Gastrocnemius medialis (tissue), 4 donors: ENCODE measurements at regions not wholly inside any gene's neighbourhood (a gene's known extent, or its start where the extent isn't known, plus 50 kb on each side); places are given as distances from the start of the nearest gene placed in this dataset.

ENCODE experiments used
- ATAC-seq, 2 donors: fragments of 150-250 bp; one replicate each; pipeline ENCODE4 v1.9.1; 2016
- DNase-seq, 2 donors: peaks; one replicate each; pipeline ENCODE4 v3.0.0-alpha.2; 2019
- H3K27ac ChIP-seq, 4 donors: fragments of 200-600 bp; sonication (generic); 1 replicate in 1 of 4; 2 replicates in 3 of 4; pipeline ENCODE4 v1.5.1; 2016 to 2018; ENCODE audit warnings: mild to moderate bottlenecking in 2 of 4, moderate library complexity in 1 of 4
- H3K27me3 ChIP-seq, 3 donors: fragments of 200-600 bp; sonication (generic) in 2 of 3; 1 replicate in 1 of 3; 2 replicates in 2 of 3; pipeline versions ENCODE4 v1.5.1 to v1.6.0; 2016 to 2019; ENCODE audit warnings: mild to moderate bottlenecking in 1 of 3, moderate library complexity in 1 of 3
- H3K36me3 ChIP-seq, 2 donors: fragments of 200-600 bp; sonication (generic) in 1 of 2; one replicate each; pipeline ENCODE4 v1.5.1; 2017 to 2018
- H3K4me1 ChIP-seq, 2 donors: fragments of 200-600 bp; sonication (generic) in 1 of 2; one replicate each; pipeline ENCODE4 v1.5.1; 2016 to 2017; ENCODE audit warnings: mild to moderate bottlenecking in 2 of 2
- H3K4me3 ChIP-seq, 4 donors: fragments of 200-600 bp; sonication (generic) in 3 of 4; 1 replicate in 1 of 4; 2 replicates in 3 of 4; pipeline ENCODE4 v1.5.1; 2016 to 2019; ENCODE audit warnings: mild to moderate bottlenecking in 2 of 4
- H3K9me3 ChIP-seq, 3 donors: fragments of 200-600 bp; sonication (generic) in 2 of 3; 1 replicate in 1 of 3; 2 replicates in 2 of 3; pipeline ENCODE4 v1.5.1; 2016 to 2019
- CTCF ChIP-seq, 5 experiments: fragments of 450-650 bp in 3 of 5; fragments of 200-600 bp in 2 of 5; sonication (generic) in 2 of 5; IDR thresholded peaks in 4 of 5; conservative IDR thresholded peaks in 1 of 5; 1 replicate in 4 of 5; 2 replicates in 1 of 5; pipeline ENCODE4 v1.5.1; 2016 to 2019; ENCODE audit warnings: antibody characterized with exemption in 5 of 5, mild to moderate bottlenecking in 3 of 5, moderate library complexity in 3 of 5
- POLR2A ChIP-seq, 2 donors: fragments of 450-650 bp; IDR thresholded peaks; one replicate each; pipeline ENCODE4 v1.6.1; 2017; ENCODE audit warnings: antibody characterized with exemption in 2 of 2, mild to moderate bottlenecking in 2 of 2, moderate library complexity in 2 of 2
- in situ Hi-C, 4 donors: fragments of 200-750 bp; cut with MboI; loops; one replicate each; pipeline versions ENCODE4 v1.15.0 to v1.8.0; 2017; ENCODE audit warnings: low sequenced_read_pairs in 4 of 4
- intact Hi-C: fragments of 100-400 bp; cut with DNase I; formaldehyde crosslinking; loops from one replicate; pipeline ENCODE4 v1.15.1; 2023; ENCODE audit warnings: low total_unique reads

GRCh38 chr10:113407218-113407617 is 145.6 kb upstream of the HABP2 start:
- intact Hi-C loops = no loop called here
- no peaks in the 10 kb centered on the region for H3K27me3 ChIP-seq
- in situ Hi-C loops = no loop called here
- no peak for ATAC-seq
- H3K9me3 ChIP-seq = no peaks in the 10 kb centered on the region
- DNase-seq = no peak
- H3K36me3 ChIP-seq = no peaks in the 10 kb centered on the region
- TF ChIP-seq CTCF (IDR thresholded peaks at IDR 0.05 in 4 of 5, conservative IDR thresholded peaks at IDR 0.05 in 1 of 5) (no peak), POLR2A (IDR thresholded peaks at IDR 0.05) (no peak)
- no peaks in the 10 kb centered on the region for H3K4me1 ChIP-seq
- H3K4me3 ChIP-seq = no peak overlapping the region
- no peak overlapping the region for H3K27ac ChIP-seq

GRCh38 chr10:113409175-113409574 is 143.7 kb upstream of the HABP2 start:
- no peaks in the 10 kb centered on the region for H3K36me3 ChIP-seq
- H3K4me3 ChIP-seq = no peak overlapping the region
- ATAC-seq (no peak), DNase-seq (no peak)
- in situ Hi-C loops = no loop called here
- H3K27me3 ChIP-seq = no peaks in the 10 kb centered on the region
- H3K4me1 ChIP-seq = no peaks in the 10 kb centered on the region
- intact Hi-C loops = no loop called here
- H3K9me3 ChIP-seq = no peaks in the 10 kb centered on the region
- H3K27ac ChIP-seq = no peak overlapping the region
- TF ChIP-seq CTCF (IDR thresholded peaks at IDR 0.05 in 4 of 5, conservative IDR thresholded peaks at IDR 0.05 in 1 of 5) (no peak), POLR2A (IDR thresholded peaks at IDR 0.05) (no peak)

- in situ Hi-C loops = no loop called here
- Histone ChIP-seq H3K4me3 (no peak overlapping the region), H3K4me1 (no peaks in the 10 kb centered on the region), H3K36me3 (no peaks in the 10 kb centered on the region), H3K27ac (no peak overlapping the region), H3K9me3 (no peaks in the 10 kb centered on the region), H3K27me3 (no peaks in the 10 kb centered on the region)
- no peak for ATAC-seq
- DNase-seq = no peak
- intact Hi-C loops = no loop called here
- TF ChIP-seq POLR2A (IDR thresholded peaks at IDR 0.05) (no peak), CTCF (IDR thresholded peaks at IDR 0.05 in 4 of 5, conservative IDR thresholded peaks at IDR 0.05 in 1 of 5) (no peak)
These were observed 142.2 kb upstream of the HABP2 start for GRCh38 chr10:113410618-113411017.

- ATAC-seq (no peak), DNase-seq (no peak)
- Histone ChIP-seq H3K27ac (no peak overlapping the region), H3K27me3 (no peaks in the 10 kb centered on the region), H3K4me3 (no peak overlapping the region), H3K9me3 (no peaks in the 10 kb centered on the region), H3K36me3 (no peaks in the 10 kb centered on the region), H3K4me1 (no peaks in the 10 kb centered on the region)
- intact Hi-C loops (no loop called here), in situ Hi-C loops (no loop called here)
- no peak for TF ChIP-seq CTCF (IDR thresholded peaks at IDR 0.05 in 4 of 5, conservative IDR thresholded peaks at IDR 0.05 in 1 of 5)
- TF ChIP-seq POLR2A (IDR thresholded peaks at IDR 0.05) = no peak
These were observed 141.4 kb upstream of the HABP2 start for GRCh38 chr10:113411456-113411855.

- no peak for TF ChIP-seq CTCF (IDR thresholded peaks at IDR 0.05 in 4 of 5, conservative IDR thresholded peaks at IDR 0.05 in 1 of 5)
- no peak for TF ChIP-seq POLR2A (IDR thresholded peaks at IDR 0.05)
- Histone ChIP-seq H3K4me3 (no peak overlapping the region), H3K4me1 (no peaks in the 10 kb centered on the region), H3K27ac (no peak overlapping the region), H3K27me3 (no peaks in the 10 kb centered on the region), H3K36me3 (no peaks in the 10 kb centered on the region), H3K9me3 (no peaks in the 10 kb centered on the region)
- intact Hi-C loops = no loop called here
- ATAC-seq = no peak
- no peak for DNase-seq
- in situ Hi-C loops = no loop called here
These were observed 140.7 kb upstream of the HABP2 start for GRCh38 chr10:113412161-113412560.
